GM19452 (cell line): ENCODE measurements at regions not wholly inside any gene's neighbourhood (a gene's known extent, or its start where the extent isn't known, plus 50 kb on each side); places are given as distances from the start of the nearest gene placed in this dataset.
A peak's percentile ranks its signal among the peaks of the same experiment; 100 is the strongest.
"Not testable (repeated sequence)": the region's sequence is repeated elsewhere in the genome, so short reads cannot be mapped to it uniquely, and the experiment has no call there.

Experiments
- ATAC-seq: cut with Tn5 transposase; IDR thresholded peaks from one replicate; pipeline ENCODE4 v1.9.1; 2021; ENCODE audit not compliant: unreplicated experiment

DNA sequence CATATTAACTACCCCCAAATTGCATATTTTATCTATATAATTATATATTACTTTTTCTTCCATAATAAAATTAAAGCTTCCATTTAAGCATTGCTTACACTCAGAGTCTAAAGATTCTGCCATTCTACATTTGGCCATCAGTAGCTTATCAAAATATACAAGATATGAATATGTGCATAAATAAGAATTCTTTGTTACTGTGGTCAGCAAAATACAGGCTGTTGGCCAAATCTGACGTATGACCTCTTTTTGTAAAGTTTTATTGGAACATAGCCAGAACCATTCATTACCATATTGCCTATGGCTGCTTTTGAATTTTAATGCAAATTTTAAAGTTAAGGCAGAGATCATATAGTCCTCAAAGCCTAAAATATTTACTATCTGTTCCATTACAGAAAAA lies 643.9 kb upstream of the VRK2 start:
- ATAC-seq: no peak

DNA sequence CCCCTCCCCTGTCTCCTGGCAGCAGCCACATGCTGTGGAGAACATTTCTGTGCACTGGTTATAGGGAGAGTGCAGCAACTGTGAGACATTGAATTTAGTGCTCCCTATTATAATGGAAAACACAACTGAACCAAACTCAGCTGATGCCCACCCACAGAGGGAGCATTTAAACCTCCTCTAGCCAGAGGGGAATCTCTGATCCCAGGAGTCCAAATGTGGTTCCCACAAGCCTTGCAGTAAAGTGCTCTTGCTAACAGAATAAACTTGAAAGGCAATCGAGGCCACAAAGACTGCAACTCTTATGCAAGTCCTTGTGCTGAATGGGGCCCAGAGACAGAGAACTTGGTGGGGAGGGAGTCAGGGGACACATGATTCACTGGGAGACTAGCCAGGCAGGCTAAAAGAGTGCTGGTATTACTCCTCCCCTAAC lies 638.8 kb upstream of the VRK2 start:
- no peak for ATAC-seq

DNA sequence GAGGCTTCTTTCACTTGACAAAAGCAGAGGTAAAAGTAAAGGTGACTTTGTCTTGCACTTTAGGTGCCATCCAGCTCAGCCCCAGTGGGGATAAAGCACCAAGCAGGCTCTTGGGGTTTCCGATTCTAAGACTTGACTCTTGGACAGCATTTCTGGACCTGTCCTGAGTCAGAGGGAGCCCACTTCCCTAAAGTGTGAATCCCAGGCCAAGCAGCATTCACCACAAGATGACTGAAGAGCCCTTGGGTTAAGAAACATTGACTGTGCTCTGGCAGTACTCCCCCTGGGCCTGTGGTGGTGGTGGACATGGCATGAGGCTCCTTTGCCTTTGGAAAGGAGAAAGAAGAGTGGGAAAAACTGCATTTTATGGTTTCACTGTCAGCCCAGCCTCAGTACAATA lies 638.0 kb upstream of the VRK2 start:
- no peak for ATAC-seq

DNA sequence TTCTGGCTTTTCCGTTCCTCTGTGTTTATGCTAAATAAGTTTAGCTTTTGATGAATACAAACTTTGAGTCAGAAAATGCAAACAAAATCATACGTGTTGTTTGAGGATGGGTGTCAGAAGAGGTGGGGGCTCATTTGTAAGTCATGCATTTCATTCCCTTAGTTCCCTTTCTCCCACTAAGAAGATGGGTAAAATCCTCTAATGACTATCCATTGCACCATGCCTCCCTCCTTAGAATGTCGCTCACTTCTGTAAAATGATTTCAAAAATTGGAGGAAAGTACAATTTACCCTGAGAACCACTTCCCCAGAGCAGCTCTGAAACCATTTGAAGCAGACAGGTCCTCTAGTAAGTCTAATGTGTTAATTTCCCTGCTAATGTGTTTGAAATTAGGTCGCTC lies 629.6 kb upstream of the VRK2 start:
- no peak for ATAC-seq

DNA sequence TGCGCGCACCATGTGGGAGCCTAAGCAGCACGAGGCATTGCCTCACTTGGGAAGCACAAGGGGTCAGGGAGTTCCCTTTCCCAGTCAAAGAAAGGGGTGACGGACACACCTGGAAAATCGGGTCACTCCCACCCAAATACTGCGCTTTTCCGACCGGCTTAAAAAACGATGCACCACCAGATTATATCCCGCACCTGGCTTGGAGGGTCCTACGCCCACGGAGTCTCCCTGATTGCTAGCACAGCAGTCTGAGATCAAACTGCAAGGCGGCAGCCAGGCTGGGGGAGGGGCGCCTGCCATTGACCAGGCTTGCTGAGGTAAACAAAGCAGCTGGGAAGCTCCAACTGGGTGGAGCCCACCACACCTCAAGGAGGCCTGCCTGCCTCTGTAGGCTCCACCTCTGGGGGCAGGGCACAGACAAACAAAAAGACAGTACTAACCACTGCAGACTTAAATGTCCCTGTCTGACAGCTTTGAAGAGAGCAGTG lies 627.7 kb upstream of the VRK2 start:
- ATAC-seq: not testable (repeated sequence)

DNA sequence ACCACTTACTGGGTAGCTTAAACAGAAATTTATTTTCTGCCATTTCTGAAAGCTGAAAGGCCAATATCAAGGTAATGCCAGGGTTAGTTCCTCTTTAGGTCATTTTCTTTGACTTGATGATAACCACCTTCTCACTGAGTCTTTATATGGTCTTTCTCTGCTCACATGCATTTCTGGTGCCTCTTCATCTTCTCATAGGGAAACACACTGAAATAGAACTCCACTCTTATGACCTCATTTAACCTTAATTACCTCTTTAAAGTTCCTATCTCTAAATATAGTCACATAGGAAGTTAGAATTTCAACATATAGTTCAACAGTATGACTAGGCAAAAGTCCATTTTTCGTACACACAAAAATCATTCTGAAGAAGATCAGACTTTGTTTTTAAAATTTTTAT lies 616.8 kb upstream of the VRK2 start:
- ATAC-seq: no peak

DNA sequence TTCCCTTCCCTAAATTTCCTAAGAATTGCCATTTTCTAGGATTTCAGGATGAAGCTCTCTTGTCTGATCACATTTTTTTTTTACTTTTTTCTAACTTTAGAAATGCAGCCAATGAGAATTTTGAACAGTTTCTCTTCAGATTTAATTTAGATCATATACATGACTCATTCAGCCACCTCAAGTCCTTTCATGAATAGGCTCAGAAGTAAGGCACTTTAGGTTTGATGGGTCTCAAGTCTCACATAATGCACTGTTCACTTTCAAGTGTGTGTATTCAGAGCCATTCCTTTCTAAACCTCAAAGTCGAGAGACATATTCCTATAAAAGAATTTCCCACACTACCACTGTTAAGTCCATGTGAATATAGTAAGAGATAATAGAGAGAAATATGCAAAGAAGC lies 614.1 kb upstream of the VRK2 start:
- no peak for ATAC-seq

DNA sequence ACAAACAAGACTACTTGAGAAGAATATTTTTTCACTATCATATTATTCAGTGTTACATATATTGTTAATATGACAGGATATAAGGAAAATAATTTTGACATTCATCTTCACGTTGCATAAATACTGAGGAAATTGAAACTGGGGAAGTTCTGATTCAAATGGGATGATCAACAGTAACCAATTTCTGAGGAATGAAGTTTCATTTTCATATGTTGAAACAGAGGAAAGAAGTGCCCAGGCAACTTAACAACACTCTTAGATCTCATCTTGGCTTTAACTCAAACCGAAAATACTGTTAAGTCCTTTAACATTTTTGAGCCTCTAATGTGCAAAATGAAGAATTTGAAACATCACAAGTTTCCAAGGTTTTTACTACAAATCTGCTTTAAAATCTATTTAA lies 612.2 kb upstream of the VRK2 start:
- ATAC-seq: no peak

DNA sequence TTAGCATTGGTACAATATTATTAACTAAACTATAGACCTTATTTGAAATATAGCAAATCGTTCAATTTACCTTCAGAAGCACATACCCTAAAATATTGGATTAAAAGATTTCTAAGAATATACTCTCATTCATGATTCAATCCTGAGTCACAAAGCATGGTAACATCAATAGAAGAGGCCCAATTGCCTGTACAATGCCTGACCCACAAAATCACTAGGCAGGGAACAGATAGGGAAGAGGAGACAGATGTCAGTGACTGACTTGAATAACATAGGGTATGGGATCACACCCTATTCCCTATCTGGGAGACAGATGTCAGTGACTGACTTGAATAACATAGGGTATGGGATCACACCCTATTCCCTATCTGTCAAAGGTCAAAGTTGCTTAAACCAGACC lies 611.6 kb upstream of the VRK2 start:
- no peak for ATAC-seq

DNA sequence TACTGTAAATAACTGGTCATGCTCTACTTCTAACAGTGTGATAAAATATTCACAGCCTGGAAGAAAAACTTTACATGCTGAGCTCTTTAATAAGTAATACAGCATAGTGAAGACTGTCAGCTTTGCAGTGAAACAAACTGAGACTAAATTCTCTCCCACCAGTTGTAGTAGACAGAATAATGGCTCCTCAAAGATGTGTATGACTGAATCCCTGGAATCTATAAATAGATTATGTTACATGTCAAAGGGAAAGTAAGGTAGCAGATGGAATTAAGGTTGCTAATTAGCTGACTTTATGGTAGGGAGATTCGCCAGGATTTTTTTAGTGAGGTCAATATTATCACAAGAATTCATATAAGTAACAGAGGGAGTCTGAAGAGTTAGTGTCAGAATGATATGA lies 609.5 kb upstream of the VRK2 start:
- ATAC-seq: no peak

DNA sequence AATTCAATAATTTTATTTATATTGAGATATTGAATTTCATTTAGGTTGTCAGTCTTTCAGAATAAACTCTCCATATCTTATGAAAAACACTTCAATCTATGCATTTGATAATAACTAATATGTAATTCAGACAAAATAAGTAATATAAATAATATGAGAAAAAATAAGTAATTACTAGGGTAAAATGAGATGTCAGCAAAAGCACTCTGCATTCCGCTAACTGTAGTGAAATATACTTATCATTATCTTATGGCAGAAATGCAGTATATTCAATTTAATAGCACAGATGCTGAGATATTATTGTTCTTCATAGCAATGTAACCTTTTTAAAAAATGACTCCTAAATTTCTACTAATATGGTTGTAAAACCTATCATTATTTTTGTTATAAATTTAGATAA lies 606.2 kb upstream of the VRK2 start:
- ATAC-seq: no peak

DNA sequence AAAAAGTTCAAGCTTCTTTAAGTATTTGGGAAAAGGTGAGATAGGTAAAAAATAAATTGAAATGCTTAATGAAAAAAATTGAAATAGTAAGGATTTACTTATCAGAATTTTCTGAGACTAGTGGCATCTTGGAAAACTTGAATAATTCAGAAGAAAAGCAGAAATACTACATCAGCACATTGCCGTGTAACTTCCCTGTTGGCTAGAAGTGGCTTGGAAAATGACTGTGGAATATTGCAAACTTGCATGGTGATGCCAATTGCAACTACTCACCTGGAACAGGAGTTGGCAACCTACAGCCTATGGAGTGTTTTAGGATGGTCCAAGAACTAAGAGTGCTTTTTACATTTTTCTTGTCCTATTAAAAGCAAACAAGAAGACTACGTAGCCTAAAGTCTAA lies 603.5 kb upstream of the VRK2 start:
- ATAC-seq: no peak

DNA sequence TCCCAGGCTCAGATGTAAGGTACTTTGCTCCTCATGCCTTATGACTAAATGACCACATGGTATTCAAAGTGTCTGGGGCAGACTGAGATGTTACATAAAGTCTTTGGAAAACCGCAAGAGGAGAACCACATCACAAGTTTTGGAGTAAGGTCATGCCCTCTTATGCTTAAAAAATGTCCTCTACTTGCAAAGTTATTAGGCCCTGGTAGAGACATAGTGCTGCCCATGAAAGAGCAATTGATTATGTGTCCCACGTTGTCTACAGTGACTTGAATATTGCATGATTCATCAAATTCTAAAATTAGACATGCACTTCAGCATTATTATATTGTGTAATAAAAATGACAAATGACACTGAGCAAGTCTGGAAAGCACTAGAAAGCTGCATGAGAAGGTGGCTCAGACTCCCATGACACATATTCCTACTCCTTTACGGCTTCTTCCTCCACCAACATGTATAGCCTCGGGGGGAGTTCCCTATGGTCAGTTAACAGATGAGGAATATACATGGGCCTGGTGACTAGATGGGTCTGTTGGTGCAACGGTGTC lies 602.6 kb upstream of the VRK2 start:
- ATAC-seq: no peak

DNA sequence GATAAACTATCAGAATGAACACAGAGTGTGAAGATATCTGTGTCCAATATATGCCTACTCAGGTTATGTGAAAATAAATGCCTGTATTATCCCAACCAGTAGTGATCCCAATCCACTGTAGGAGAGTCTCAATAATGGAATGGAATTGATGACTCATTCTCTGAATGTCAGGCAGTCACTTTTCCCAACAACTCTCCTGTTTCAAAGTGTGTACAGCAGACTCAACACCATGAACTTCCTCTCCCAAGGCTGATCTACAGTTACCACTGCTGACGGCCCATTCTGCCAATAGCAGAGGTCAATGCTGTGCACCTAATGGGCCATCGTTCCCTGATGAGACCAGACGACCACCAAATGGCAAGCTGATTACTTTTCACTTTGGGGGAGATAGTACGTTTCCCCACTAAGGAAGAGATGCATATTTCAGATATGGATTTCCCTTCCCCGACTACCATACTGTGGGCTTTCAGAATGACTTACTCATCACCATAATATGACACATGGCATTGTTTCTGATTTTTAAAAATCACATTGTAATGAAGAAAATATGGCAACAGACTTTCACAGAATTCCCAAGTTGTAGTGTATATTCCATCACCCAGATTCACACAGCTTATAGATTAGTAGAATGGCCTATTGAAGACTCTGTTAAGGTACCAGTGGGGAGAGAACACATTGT lies 601.7 kb upstream of the VRK2 start:
- no peak for ATAC-seq

DNA sequence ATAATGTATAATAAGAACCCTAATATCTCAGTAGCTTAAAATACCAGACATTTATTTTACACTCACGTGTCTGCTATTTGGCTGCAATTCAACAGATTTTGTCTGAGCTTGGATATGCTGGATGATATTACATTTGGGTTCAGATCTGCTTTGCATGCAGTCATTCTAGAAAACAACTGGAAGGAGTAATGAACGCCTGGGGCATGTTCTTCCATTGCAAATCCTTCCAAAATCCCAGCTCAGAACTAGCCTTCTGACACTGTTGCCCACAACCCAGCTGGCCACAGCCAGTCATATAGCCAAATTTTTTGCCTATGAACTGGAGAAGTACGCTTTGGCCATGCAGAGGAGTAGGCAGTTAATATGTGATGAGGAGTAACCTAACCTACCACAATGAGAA lies 597.8 kb upstream of the VRK2 start:
- no peak for ATAC-seq

DNA sequence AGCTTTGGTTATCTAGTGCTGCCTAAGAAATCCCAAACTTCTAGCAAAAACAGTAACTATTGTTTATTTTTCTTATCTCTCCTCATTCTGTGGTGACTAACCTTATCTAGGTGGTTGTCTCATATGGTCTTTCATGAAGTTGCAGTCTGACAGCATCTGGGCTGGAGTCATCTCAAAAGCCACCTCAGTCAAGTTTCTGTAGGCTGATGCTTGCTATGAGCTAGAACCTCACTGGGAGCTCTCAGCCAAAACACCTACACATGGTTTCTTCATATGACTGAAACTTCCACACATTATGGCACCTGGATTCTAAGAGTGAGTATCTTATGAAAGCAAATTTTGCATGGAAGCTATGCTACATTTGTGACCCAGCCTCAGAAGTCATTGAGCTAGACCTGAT lies 596.4 kb upstream of the VRK2 start:
- peak; percentile 84 for ATAC-seq

DNA sequence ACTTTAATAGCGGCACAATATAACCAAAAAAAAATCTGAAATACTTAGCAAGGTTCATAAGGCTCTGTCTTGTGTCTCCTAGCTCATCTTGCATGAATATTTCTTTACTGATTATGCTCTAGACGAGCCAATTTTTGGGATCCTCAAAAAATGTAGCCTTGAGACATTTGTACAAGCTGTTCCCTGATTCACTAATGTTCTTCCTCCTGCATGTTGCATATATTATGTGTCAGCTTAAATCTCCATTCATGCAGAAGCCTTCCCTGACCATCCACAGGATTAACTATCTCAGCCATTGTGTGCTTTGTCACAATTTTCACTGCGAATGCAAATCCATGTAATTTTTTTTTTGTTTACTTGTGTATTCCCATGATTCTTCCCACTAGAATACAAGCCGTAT lies 594.0 kb upstream of the VRK2 start:
- no peak for ATAC-seq

DNA sequence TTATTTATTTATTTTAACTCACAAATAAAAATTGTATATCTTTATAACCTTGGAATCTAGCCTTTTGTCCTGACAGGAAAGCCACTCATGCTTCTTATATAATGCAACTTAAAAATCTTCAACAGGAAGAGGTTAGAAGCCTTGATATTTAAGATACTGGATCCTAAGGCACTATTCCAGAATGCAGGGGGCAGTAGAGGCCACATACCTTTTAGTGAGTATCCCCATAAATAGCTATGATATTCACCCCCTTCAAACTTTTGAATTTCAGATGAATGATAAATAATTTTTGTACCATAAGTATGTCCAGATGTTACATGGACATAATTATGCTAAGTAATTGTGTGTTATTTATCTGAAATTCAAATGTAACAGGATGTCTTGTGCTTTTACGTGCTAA lies 592.7 kb upstream of the VRK2 start:
- ATAC-seq: no peak

DNA sequence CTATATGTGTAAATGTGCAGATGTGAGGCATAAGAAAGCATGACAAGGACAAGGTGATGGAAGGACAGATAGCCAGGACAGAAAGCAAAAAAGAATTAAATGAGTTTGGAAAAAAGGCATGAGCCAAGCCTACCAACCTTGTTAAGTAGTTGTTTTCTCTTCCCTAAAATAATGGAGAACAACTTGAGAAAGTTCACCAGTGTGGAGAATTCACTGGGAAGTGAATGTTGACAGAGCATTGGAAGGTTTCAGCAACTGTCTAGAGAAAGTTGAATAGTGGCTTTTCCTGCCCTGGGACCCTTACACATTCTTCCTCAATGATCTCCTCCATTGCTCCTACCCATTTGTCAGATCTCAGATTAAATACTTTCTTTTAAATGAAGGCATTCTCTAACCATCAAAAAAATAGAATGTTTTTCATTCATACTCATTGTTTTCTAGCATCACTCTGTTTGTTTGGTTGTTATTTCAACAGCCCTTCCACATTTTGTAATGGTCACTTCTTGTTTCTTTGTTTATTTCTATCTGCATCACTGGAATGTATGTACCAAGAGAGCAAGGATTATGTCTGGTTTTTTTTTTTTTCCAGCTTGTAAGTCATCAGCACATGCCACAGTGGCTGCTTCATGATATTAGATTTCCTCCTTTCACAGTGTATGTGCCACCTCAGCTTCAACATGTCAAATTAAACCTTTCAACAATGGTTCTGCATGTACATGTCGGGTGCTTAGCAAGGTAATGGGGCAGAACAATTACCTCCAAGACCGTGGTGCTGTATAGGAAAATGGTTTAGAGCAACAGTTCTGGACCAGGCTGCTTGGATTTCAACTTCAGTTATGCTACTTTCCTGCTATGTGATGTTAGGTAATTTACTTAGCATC lies 586.0 kb upstream of the VRK2 start:
- ATAC-seq: no peak

DNA sequence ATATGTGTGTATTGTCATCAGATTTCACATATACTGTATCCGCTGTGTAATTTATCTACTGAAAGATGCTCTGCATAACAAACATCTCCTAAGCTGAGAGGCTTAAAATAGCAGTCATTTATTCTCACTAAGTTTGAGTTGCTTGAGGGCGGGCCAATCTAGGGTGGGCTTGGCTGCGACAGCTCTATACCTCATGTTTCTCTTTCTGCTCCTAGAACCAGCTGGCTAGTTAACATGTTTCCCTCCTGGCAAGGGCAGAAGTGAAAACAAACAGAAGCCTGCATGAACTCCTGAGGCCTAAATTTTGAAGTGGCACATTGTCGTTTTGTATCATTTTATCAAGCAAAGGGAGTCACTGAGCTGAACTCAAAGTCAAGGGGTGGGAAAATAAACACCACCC lies 585.0 kb upstream of the VRK2 start:
- ATAC-seq: no peak

DNA sequence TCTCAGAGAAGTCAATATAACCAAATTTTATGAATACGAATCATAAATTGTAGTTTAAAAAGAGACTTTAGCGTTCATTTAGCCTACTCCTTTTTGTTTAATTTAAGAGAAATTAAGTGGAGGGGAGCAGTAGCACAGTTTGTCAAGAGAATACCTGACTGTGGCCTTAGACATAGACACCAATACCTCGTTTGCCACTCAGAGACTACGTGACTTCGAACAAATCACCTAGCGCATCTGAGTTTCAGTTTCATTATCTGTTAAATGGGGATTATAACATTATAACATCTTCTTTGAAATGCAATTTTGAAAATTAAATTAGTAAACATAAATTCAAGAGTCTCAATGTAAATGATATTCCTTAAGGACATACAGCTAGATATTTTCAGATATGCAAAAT lies 581.5 kb upstream of the VRK2 start:
- no peak for ATAC-seq

DNA sequence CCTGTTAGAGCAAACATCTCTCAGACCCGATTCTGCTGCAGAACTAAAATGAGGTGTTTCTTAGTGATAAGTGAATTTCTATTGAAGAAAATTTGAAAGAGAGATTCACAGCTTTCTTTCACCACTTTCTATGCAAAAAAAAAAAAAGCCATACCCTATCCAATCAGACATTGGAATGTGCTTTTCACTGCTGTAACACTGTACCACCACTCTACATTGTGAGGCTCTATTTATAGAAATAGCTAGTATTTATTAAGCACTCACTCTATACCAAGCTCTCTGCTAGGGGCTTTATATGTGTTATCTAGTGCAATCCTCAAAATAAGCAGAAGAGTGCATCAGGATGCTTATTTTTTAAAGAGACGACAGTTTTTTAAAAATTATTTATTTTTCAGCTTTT lies 580.6 kb upstream of the VRK2 start:
- ATAC-seq: no peak
